Lung (tissue), 11 donors: ENCODE measurements at regions not wholly inside any gene's neighbourhood (a gene's known extent, or its start where the extent isn't known, plus 50 kb on each side); places are given as distances from the start of the nearest gene placed in this dataset.

Source experiments
- ATAC-seq: fragments of 200-7000 bp; cut with Tn5 transposase; one replicate; pipeline ENCODE4 v1.9.1; 2020; ENCODE audit warnings: moderate number of reproducible peaks; ENCODE audit not compliant: insufficient read depth, low FRiP score
- DNase-seq, 3 donors: peaks; one replicate each; pipeline ENCODE4 v3.0.0-alpha.2; 2013 to 2017
- H3K27ac ChIP-seq, 2 donors: one replicate each; pipeline ENCODE4 v1.5.1; 2013; ENCODE audit warnings: mild to moderate bottlenecking in 2 of 2, moderate library complexity in 2 of 2, control low read depth in 1 of 2, inconsistent platforms in 1 of 2, low read depth in 1 of 2, low read length in 1 of 2
- H3K27me3 ChIP-seq, 3 donors: one replicate each; pipeline ENCODE4 v1.5.1; 2013; ENCODE audit warnings: low read length in 2 of 3; ENCODE audit not compliant: control insufficient read depth in 3 of 3, insufficient read depth in 3 of 3
- H3K36me3 ChIP-seq, 4 donors: one replicate each; pipeline ENCODE4 v1.5.1; 2013; ENCODE audit warnings: low read length in 4 of 4, mild to moderate bottlenecking in 1 of 4, moderate library complexity in 1 of 4; ENCODE audit not compliant: control insufficient read depth in 4 of 4, insufficient read depth in 4 of 4
- H3K4me1 ChIP-seq, 5 donors: one replicate each; pipeline ENCODE4 v1.5.1; 2013; ENCODE audit warnings: low read length in 5 of 5, mild to moderate bottlenecking in 2 of 5, moderate library complexity in 1 of 5; ENCODE audit not compliant: control insufficient read depth in 5 of 5, insufficient read depth in 5 of 5
- H3K4me3 ChIP-seq: one replicate; pipeline ENCODE4 v1.5.1; 2013; ENCODE audit warnings: mild to moderate bottlenecking, control low read depth, moderate library complexity
- H3K9ac ChIP-seq, 2 donors: one replicate each; pipeline ENCODE4 v1.5.1; 2013; ENCODE audit warnings: low read length in 2 of 2, control low read depth in 1 of 2; ENCODE audit not compliant: insufficient read depth in 1 of 2
- H3K9me3 ChIP-seq, 4 donors: one replicate each; pipeline ENCODE4 v1.5.1; 2013; ENCODE audit warnings: low read length in 3 of 4, mild to moderate bottlenecking in 1 of 4, moderate library complexity in 1 of 4; ENCODE audit not compliant: control insufficient read depth in 4 of 4, insufficient read depth in 3 of 4
- CTCF ChIP-seq: IDR thresholded peaks from 2 replicates; pipeline ENCODE4 v1.5.1; 2012; ENCODE audit warnings: mild to moderate bottlenecking; ENCODE audit errors: control extremely low read depth, extremely low read depth
- WGBS, 2 donors: extraction: QIAGEN DNeasy Blood & Tissue Kit; methylation state at CpG; one replicate each; pipeline ENCODE4 v1.1.7; 2013; 5-methylcytosine and 5-hydroxymethylcytosine counted together
- donor health status: control.
- donor health status: control.
- donor health status: Bipolar disorder and iron deficiency.
- donor health status: healthy.
- donor health status: DM: yes; HTN: yes; CAD: no.

- no peak overlapping the region for H3K4me3 ChIP-seq
- WGBS, 2 donors: 54 to 68% methylated on average over 2 of the region's 2 CpGs
- ATAC-seq: no peak
- no peaks in the 10 kb centered on the region for H3K27me3 ChIP-seq
- no peak overlapping the region for H3K9ac ChIP-seq
- DNase-seq: no peak
- TF ChIP-seq CTCF: no peak
- no peak overlapping the region for H3K27ac ChIP-seq
- no peaks in the 10 kb centered on the region for H3K4me1 ChIP-seq
- H3K9me3 ChIP-seq: no peaks in the 10 kb centered on the region
- H3K36me3 ChIP-seq: no peaks in the 10 kb centered on the region
These were observed 500.9 kb downstream of the RNF144A start for GRCh38 chr2:7417845-7418742.

- 44 to 55% methylated on average over 1 of the region's 1 CpG for WGBS, 2 donors
- no peak for ATAC-seq
- H3K4me3 ChIP-seq: no peak overlapping the region
These were observed 502.0 kb downstream of the RNF144A start for GRCh38 chr2:7419186-7419585.

GRCh38 chr2:7419814-7420311, 502.7 kb downstream of the RNF144A start:
- Histone ChIP-seq H3K9me3 (no peaks in the 10 kb centered on the region), H3K36me3 (no peaks in the 10 kb centered on the region), H3K4me3 (no peak overlapping the region), H3K9ac (no peak overlapping the region), H3K27ac (no peak overlapping the region), H3K4me1 (no peaks in the 10 kb centered on the region), H3K27me3 (no peaks in the 10 kb centered on the region)
- WGBS, 2 donors: 31 to 57% methylated on average over 1 of the region's 1 CpG
- TF ChIP-seq CTCF: no peak
- DNase-seq (no peak), ATAC-seq (no peak)

More at GRCh38 chr2:7419186-7419585, 502.0 kb downstream of the RNF144A start:
- no peak for DNase-seq
- Histone ChIP-seq H3K36me3 (no peaks in the 10 kb centered on the region), H3K4me1 (no peaks in the 10 kb centered on the region), H3K27ac (no peak overlapping the region), H3K27me3 (no peaks in the 10 kb centered on the region), H3K9me3 (no peaks in the 10 kb centered on the region), H3K9ac (no peak overlapping the region)
- no peak for TF ChIP-seq CTCF
